ENCODE measurements at regions not wholly inside any gene's neighbourhood (a gene's known extent, or its start where the extent isn't known, plus 50 kb on each side); places are given as distances from the start of the nearest gene placed in this dataset.

GRCh38 chr14:22194664-22195063, 394.4 kb downstream of the DAD1 start:
- BruUV-seq (replicated peaks), result no TSS peak
- DNase-seq (ENCODE audit: low spot score) (no peak), FAIRE-seq (no peak), ATAC-seq (no peak)
- Histone ChIP-seq H4K20me1 (ENCODE audit: insufficient read depth, low read length) (no peaks in the 10 kb centered on the region), H3K36me3 (replicated peaks in 1 of 2; ENCODE audit: control insufficient read depth in 1 of 2, insufficient read depth in 2 of 2, low read length in 2 of 2) (no peaks in the 10 kb centered on the region), H3K9me3 (ENCODE audit: low read length) (peaks cover 25% of the 10 kb centered on the region), H2AFZ (ENCODE audit: low read length) (no peak overlapping the region), H3K4me3 (replicated peaks in 1 of 3; ENCODE audit: insufficient read depth in 1 of 3, low read depth in 2 of 3, low read length in 3 of 3) (no peak overlapping the region), H3K27ac (ENCODE audit: extremely low read length, insufficient read depth, low read length) (no peak overlapping the region), H3K9ac (ENCODE audit: insufficient read depth, low read depth, low read length) (no peak overlapping the region), H3K27me3 (ENCODE audit: control insufficient read depth in 1 of 2, insufficient read depth in 2 of 2, low read length in 2 of 2) (no peaks in the 10 kb centered on the region), H3K79me2 (ENCODE audit: insufficient read depth, low read length) (no peaks in the 10 kb centered on the region), H3K4me2 (ENCODE audit: low read depth, low read length) (no peak overlapping the region), H3K4me1 (ENCODE audit: insufficient read depth, low read length) (peaks cover 8% of the 10 kb centered on the region; the same call in 1 of the 2 replicates)
- 25% methylated on average over 2 of the region's 2 CpGs for WGBS (ENCODE audit: low lambda C conversion rate)
- in situ Hi-C loops (cut with HindIII; ENCODE audit: extremely low pct_ligation_motif_present, low pct_unique_long_range_greater_than_20kb), result no loop called here
- POLR2A ChIA-PET, result no interaction called here
- intact Hi-C loops (cut with micrococcal nuclease; ENCODE audit: unreplicated experiment), result no loop called here
- CTCF ChIA-PET (ENCODE audit: low intra/inter-chr PET ratio, low total read pairs), result no interaction called here
- TF ChIP-seq TBX2 (CRISPR knock-in tag; IDR thresholded peaks at IDR 0.05; ENCODE audit: borderline replicate concordance) (no peak), PRMT3 (CRISPR knock-in tag; IDR thresholded peaks at IDR 0.05; ENCODE audit: borderline replicate concordance, low read depth) (no peak), CCDC6 (CRISPR knock-in tag; IDR thresholded peaks at IDR 0.05) (no peak), SPEN (CRISPR knock-in tag; IDR thresholded peaks at IDR 0.05; ENCODE audit: low read depth) (no peak), MED1 (CRISPR knock-in tag; IDR thresholded peaks at IDR 0.05) (no peak), PAXIP1 (CRISPR knock-in tag; conservative IDR thresholded peaks at IDR 0.05) (no peak), POGZ (CRISPR knock-in tag; IDR thresholded peaks at IDR 0.05) (no peak), TBP (CRISPR knock-in tag; IDR thresholded peaks at IDR 0.05) (no peak), FOXO1 (CRISPR knock-in tag; IDR thresholded peaks at IDR 0.05) (no peak), REST (IDR thresholded peaks at IDR 0.05; ENCODE audit: borderline replicate concordance in 1 of 2, low read depth in 1 of 2, low read length in 2 of 2) (no peak), STAT6 (CRISPR knock-in tag; IDR thresholded peaks at IDR 0.05; ENCODE audit: borderline replicate concordance) (no peak), ZNF639 (CRISPR knock-in tag; conservative IDR thresholded peaks at IDR 0.05) (no peak)

All from HepG2 (cell line).